RPMI7951 (cell line): ENCODE measurements at regions not wholly inside any gene's neighbourhood (a gene's known extent, or its start where the extent isn't known, plus 50 kb on each side); places are given as distances from the start of the nearest gene placed in this dataset.
A peak's percentile ranks its signal among the peaks of the same experiment; 100 is the strongest.
"Not testable (repeated sequence)": the region's sequence is repeated elsewhere in the genome, so short reads cannot be mapped to it uniquely, and the experiment has no call there.

ENCODE experiments used
- DNase-seq: peaks from one replicate; pipeline ENCODE4 v3.0.0-alpha.2; 2012; ENCODE audit warnings: low read depth

DNA sequence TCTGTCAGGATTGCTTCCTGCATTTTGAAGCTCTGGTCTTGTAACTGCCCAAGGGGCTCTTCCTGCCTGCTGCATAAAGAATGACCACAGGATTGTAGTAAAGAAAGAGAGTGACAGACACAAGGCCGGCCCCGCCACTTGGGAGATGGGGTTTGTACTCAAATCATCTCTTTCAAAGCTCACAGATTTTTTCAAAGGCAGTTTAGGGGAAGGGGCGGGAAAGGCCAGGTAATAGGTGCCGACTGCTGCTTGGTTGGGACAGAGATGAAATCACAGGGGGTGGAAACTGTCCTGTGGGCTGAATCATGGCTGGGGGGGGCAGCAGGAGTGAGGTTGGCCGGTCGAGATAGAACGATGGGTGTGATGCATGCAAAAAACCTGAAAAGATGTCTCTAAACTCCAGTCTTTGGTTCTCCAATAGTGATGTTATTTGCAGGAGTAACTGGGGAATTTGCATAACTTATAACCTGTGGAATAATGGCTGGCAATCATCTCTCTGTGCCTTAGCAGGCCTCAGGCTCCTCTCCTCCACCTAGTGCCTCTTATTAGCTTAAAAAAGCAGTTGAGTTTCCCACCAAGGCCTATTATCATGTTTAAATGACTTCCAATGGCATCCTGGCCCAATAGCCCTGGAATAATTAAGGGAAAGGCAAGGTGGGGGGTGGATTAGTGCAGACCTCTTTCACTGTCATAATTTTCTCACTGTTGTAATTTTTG lies 778.4 kb upstream of the FRG1 start:
- DNase-seq: no peak

GRCh38 chr4:189162888-189163287 lies 777.8 kb upstream of the FRG1 start:
- DNase-seq: no peak

DNA sequence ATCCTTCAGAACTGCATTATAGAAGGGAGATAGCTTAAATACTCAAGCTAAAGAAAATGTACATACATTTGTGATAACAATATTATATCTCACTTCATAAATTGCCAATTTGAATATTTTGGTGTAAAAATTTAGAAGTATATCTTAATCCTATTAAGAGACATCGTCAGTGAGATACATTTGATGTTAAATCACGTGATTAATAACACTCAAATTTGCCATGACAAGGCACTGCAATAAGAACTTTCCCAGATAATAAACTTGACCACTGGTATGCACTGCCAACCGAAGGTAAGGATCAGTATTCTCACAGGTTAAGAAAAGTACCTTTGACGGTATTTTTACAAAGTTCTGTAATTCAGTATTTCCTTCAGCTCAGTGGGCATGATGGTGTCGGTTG lies 764.7 kb upstream of the FRG1 start:
- no peak for DNase-seq

DNA sequence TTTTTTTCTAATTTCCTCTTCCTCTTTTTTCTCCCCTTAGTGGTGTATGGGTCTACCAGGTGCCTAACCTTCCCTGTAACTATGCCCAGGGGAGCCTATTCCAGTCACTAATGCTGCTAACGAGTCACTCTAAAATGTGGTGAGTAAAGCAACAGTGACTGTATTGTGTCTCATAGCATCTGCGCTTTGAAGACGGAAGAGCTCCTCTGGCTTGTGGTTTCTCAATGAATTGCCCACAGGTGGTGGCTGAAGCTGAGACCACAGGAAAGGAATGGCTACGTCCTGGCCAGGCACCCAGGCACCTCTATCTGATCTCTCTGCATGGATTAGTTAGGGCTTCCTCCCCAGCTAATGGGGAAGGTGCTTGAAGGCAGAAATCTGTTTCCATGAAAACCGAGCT lies 763.5 kb upstream of the FRG1 start:
- no peak for DNase-seq

GRCh38 chr4:189178125-189178746 lies 762.4 kb upstream of the FRG1 start:
- no peak for DNase-seq

DNA sequence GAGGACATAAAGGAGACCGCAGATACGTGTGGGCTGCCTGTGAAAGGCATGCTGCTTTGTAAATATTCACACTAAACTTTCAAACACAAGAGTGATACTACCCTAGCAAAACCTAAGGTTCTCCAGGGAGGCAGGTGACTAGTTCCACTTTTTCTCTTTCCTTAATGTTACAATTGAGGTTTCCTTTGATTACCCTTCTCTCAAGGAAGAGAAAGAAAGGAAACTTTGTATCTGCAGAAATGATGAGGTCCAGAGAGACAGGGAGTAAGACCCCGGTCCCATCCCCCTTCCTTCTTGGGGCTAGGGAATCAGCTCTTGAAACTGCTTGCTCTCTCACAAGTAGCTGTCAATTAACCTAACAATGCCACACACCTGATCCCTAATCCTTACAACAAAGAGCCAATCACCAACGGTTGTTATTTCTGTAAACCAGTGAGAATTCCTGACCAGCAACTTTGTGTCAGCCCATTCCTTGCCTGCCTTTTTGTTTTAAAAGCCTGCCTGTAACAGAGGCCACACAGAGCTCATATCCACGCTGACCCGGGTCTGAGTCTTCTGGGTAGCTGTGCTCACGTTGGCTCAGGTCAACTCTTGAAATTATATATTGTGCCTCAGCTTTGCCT lies 754.8 kb upstream of the FRG1 start:
- no peak for DNase-seq

DNA sequence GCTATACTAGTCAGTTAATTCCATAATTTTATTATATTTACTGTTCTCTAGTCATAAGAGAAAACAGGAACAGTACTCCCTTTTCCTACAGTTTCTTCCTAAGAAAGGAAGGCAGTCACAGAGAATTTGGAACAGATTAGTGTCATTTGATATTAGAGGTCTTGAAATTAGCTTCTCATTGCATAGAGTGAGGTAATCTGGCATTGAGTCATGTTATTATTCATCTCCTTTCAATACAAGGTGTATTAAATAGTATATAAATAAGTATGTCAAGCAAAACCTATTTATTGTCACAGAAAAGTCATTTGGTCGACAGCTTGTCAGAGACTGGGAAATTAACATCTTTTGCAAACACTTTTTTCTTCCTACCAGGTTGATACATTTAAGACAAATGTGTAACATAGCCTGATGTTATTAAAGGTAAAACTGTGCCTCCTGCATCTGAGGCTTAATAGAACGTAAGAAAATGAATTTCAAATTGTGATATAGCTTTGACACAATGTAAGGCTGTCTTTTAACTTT lies 753.1 kb upstream of the FRG1 start:
- no peak for DNase-seq

DNA sequence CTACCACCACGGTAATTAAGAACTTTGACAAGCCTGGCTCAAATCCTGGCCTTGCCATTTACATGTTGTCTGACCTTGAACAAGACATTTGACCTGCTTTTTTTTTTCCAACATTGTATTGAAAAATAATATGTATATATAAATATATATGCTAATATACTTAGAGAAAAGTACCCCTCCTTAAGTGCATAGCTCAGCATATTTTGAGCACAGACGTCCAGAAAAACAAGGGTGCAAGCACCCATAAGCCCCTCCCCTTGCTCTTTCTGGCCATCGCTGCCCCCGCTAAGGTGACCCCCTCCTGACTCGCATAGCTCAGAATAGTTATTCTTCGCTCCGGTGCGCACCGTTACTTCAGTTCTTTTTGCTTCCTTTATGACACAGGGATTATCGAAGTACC lies 742.0 kb upstream of the FRG1 start:
- DNase-seq: no peak

DNA sequence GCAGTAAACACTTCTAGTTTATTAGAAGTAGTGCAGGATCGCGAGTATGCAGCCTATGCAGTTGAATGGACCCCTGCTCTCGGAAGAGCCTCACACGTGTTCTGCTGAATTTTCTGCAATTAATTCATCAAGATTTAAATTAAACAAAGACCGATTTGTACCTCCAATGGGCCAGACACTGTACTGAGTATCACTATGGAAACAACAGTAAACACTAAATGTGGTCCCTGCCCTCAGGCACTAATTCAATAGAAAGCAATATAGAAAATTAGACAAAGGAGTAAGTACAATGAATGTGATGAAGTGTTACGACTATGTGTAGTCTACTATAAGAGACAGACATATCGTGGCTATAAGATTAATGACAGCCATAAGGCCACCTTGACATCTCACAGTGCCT lies 740.3 kb upstream of the FRG1 start:
- DNase-seq: peak; percentile 1

- DNase-seq: peak; percentile 59
Measured at GRCh38 chr4:189202182-189202868, 738.3 kb upstream of the FRG1 start.

- peak; percentile 23 for DNase-seq
Measured at GRCh38 chr4:189202869-189203271, 737.8 kb upstream of the FRG1 start.

GRCh38 chr4:189204616-189205015 lies 736.1 kb upstream of the FRG1 start:
- DNase-seq: no peak

DNA sequence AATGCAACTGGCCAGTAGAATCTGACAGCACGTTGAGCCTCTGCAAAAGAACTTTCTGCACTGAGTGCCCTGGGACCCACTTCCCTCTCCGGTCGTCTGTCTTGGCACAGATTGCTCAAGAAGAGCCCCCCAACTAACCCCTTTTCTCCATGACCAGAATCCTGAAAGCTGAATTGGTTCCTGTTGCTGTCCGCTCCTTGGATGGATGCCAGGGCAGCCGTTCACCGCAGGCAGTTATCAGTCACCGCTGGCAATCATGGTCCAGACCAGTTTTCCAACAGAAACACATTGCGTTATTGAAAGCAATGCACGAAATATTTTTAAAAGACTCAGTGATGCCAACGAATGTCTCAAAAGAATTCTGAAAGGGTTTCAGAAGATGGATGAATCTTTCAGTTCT lies 733.7 kb upstream of the FRG1 start:
- DNase-seq: peak; percentile 1

DNA sequence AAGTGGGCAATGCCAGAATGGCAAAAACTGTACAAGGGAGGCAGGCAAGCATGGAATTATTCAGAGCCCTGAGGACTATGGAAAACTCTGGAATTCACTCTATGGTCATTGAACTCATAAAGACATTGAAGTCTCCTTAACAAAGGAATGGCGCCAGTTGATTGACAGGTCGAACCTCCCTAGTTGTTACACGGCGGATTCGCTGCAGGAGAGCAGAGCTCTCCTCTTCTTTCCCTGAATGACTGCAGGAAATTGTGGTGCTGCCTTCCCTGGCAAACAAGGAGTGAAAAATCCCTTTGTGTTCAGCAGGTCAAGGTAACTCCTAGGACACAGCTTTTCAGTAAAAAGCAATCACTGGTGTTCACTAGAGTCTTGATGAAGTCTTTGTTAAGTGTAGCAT lies 732.8 kb upstream of the FRG1 start:
- no peak for DNase-seq

DNA sequence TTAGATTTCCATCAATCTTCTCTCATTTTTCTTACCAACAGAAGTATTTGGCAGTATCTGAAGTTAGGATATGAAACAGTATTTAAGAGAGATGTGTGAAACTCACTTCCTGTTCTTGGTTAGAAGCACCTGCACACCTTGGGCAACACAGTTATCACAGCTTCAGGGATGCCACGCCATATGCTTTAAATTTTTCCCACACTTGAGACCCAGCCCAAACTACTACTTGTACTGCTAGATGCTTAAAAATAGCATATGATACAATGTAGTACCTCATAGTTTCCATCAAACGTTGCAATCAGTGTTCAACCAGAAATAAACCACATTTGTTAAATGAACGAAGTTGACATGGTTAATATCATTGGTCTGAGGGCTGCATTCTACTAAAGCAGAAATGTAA lies 725.1 kb upstream of the FRG1 start:
- no peak for DNase-seq

DNA sequence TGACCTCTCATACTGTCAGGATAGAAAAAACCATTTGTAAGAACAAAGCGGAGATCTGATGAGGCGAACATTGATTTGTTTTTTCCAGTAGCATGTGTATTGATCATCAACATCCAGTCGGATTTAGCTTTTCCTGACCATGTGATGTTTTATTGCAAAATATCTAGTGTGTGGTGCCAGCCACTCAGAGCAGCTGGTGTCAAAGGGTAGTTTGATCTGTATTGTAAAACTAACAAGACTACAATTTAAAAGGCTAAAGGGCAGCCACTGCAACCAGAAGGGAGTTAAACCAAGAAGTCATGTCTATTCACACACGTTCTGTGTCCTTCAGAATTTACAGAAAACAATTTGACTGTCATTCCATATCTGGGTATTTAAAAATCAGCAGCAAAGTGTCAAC lies 719.0 kb upstream of the FRG1 start:
- no peak for DNase-seq

GRCh38 chr4:189228726-189229125 lies 711.9 kb upstream of the FRG1 start:
- no peak for DNase-seq

DNA sequence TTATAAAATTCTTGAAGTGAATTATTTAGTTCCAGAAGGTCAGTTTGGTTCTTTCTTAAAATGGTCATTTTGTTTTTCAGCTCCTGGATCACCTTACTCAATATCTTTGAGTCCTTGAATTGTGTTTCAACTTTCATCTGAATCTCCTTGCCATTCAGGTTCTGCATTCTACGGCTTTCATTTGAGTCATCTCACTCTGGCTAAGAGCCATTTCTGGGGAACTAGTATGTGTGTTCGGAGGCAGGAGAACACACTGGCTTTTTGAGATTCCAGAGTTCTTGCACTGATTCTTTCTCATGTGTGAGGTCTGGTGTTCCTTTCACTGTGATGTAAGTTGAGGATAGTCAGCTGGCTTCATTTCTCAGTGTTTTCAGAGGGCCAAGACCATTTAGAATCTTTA lies 708.4 kb upstream of the FRG1 start:
- DNase-seq: no peak

DNA sequence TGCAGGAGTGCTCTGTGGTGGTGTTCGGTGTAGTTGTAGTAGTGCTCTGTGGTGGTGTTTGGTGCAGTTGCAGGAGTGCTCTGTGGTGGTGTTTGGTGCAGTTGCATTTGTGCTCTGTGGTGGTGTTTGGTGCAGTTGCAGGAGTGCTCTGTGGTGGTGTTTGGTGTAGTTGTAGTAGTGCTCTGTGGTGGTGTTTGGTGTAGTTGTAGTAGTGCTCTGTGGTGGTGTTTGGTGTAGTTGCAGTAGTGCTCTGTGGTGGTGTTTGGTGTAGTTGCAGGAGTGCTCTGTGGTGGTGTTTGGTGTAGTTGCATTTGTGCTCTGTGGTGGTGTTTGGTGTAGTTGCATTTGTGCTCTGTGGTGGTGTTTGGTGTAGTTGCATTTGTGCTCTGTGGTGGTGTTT lies 706.9 kb upstream of the FRG1 start:
- DNase-seq: not testable (repeated sequence)

GRCh38 chr4:189234948-189235347 lies 705.7 kb upstream of the FRG1 start:
- not testable (repeated sequence) for DNase-seq

GRCh38 chr4:189235599-189235998 lies 705.1 kb upstream of the FRG1 start:
- DNase-seq: no peak

DNA sequence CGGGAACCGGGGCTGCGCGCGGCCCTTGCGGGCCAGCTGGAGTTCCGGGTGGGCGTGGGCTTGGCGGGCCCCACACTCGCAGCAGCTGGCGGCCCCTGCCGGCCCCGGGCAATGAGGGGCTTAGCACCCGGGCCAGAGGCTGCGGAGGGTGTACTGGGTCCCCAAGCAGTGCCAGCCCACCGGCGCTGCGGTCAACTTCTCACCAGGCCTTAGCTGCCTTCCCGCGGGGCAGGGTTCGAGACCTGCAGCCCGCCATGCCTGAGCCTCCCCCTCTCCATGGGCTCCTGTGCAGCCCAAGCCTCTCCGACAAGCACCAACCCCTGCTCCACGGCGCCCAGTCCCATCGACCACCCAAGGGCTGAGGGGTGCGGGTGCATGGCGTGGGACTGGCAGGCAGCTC lies 704.4 kb upstream of the FRG1 start:
- not testable (repeated sequence) for DNase-seq

DNA sequence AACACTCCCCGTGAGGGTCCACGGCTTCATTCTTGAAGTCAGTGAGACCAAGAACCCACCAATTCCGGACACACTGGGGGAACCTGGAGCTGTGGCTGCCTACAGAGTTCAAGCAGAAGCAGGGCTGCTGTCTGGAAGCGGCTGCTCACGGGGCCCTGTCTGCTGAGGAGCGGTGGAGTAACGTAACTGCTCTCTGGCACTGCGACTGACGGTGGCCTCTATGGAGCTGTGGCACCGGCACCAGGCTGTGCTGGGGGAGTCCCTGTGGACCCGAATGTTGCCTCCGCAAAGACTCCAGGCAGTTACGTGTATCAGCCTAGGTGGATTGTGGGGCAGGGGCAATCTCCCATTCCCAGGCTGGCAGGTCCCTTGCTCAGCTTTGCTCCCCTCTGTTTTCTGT lies 703.3 kb upstream of the FRG1 start:
- no peak for DNase-seq
